Breast epithelium (tissue), 3 donors: ENCODE measurements at regions not wholly inside any gene's neighbourhood (a gene's known extent, or its start where the extent isn't known, plus 50 kb on each side); places are given as distances from the start of the nearest gene placed in this dataset.

Experiments
- CTCF ChIP-seq, 3 donors: fragments of 450-650 bp; IDR thresholded peaks; one replicate each; pipeline ENCODE4 v1.5.1; 2016 to 2017; ENCODE audit warnings: antibody characterized with exemption in 3 of 3, mild to moderate bottlenecking in 3 of 3, moderate library complexity in 3 of 3
- POLR2A ChIP-seq: fragments of 450-650 bp; IDR thresholded peaks from one replicate; pipeline ENCODE4 v1.6.1; 2016; ENCODE audit warnings: antibody characterized with exemption, mild to moderate bottlenecking, moderate library complexity
- POLR2AphosphoS5 ChIP-seq, 3 donors: sonication (generic); formaldehyde crosslinking; IDR thresholded peaks; one replicate each; pipeline ENCODE4 v1.6.1; 2017; ENCODE audit warnings: antibody characterized with exemption in 3 of 3

GRCh38 chr2:198652461-198652860, 805.3 kb downstream of the SATB2 start:
- TF ChIP-seq CTCF (IDR thresholded peaks at IDR 0.05), result no peak
- no peak for TF ChIP-seq POLR2AphosphoS5 (IDR thresholded peaks at IDR 0.05)
- TF ChIP-seq POLR2A, result no peak
